ENCODE measurements at regions not wholly inside any gene's neighbourhood (a gene's known extent, or its start where the extent isn't known, plus 50 kb on each side); places are given as distances from the start of the nearest gene placed in this dataset.

GRCh38 chr3:177977381-177978158, 558.7 kb upstream of the KCNMB2 start:
- no peak for DNase-seq

- no peak for DNase-seq
These were observed 557.3 kb upstream of the KCNMB2 start for GRCh38 chr3:177978946-177979345.

GRCh38 chr3:177979703-177980102, 556.5 kb upstream of the KCNMB2 start:
- no peak for DNase-seq

GRCh38 chr3:177981576-177981975, 554.7 kb upstream of the KCNMB2 start:
- no peak for DNase-seq

- DNase-seq = no peak
These were observed 554.2 kb upstream of the KCNMB2 start for GRCh38 chr3:177982034-177982433.

- DNase-seq = no peak
These were observed 552.9 kb upstream of the KCNMB2 start for GRCh38 chr3:177983320-177983719.

GRCh38 chr3:177992993-177993970, 543.0 kb upstream of the KCNMB2 start:
- DNase-seq = no peak

- DNase-seq = no peak
These were observed 541.3 kb upstream of the KCNMB2 start for GRCh38 chr3:177994976-177995375.

- DNase-seq = no peak
These were observed 540.7 kb upstream of the KCNMB2 start for GRCh38 chr3:177995381-177996085.

GRCh38 chr3:178001670-178002101, 534.5 kb upstream of the KCNMB2 start:
- no peak for DNase-seq

GRCh38 chr3:178002113-178002512, 534.1 kb upstream of the KCNMB2 start:
- DNase-seq = no peak

- DNase-seq = no peak
These were observed 532.5 kb upstream of the KCNMB2 start for GRCh38 chr3:178003756-178004155.

GRCh38 chr3:178005961-178006360, 530.3 kb upstream of the KCNMB2 start:
- no peak for DNase-seq

- no peak for DNase-seq
These were observed 525.9 kb upstream of the KCNMB2 start for GRCh38 chr3:178010306-178010705.

GRCh38 chr3:178019645-178020044, 516.6 kb upstream of the KCNMB2 start:
- DNase-seq = no peak

GRCh38 chr3:178022599-178022998, 513.6 kb upstream of the KCNMB2 start:
- DNase-seq = no peak

- no peak for DNase-seq
These were observed 507.3 kb upstream of the KCNMB2 start for GRCh38 chr3:178028933-178029332.

- no peak for DNase-seq
These were observed 499.6 kb upstream of the KCNMB2 start for GRCh38 chr3:178036451-178037144.

- DNase-seq = no peak
These were observed 494.3 kb upstream of the KCNMB2 start for GRCh38 chr3:178041931-178042330.

- DNase-seq = no peak
These were observed 493.9 kb upstream of the KCNMB2 start for GRCh38 chr3:178042376-178042775.

GRCh38 chr3:178043084-178043483, 493.2 kb upstream of the KCNMB2 start:
- no peak for DNase-seq

- no peak for DNase-seq
These were observed 491.9 kb upstream of the KCNMB2 start for GRCh38 chr3:178044320-178044719.

GRCh38 chr3:178047496-178047895, 488.7 kb upstream of the KCNMB2 start:
- no peak for DNase-seq
